ENCODE measurements at regions not wholly inside any gene's neighbourhood (a gene's known extent, or its start where the extent isn't known, plus 50 kb on each side); places are given as distances from the start of the nearest gene placed in this dataset.
"Not testable (repeated sequence)": the region's sequence is repeated elsewhere in the genome, so short reads cannot be mapped to it uniquely, and the experiment has no call there.

GRCh38 chr18:73381699-73382036 lies 513.9 kb upstream of the NETO1 start:
- DNase-seq = no peak

- DNase-seq = no peak
Observed at GRCh38 chr18:73381016-73381698, 513.4 kb upstream of the NETO1 start.

- DNase-seq = no peak
Observed at GRCh38 chr18:73366713-73367112, 498.9 kb upstream of the NETO1 start.

- no peak for DNase-seq
Observed at GRCh38 chr18:73365018-73365417, 497.2 kb upstream of the NETO1 start.

- DNase-seq = no peak
Observed at GRCh38 chr18:73355121-73355520, 487.3 kb upstream of the NETO1 start.

GRCh38 chr18:73352546-73352945 lies 484.8 kb upstream of the NETO1 start:
- DNase-seq = no peak

- no peak for DNase-seq
Observed at GRCh38 chr18:73340135-73340977, 472.6 kb upstream of the NETO1 start.

- no peak for DNase-seq
Observed at GRCh38 chr18:73331212-73331772, 463.5 kb upstream of the NETO1 start.

GRCh38 chr18:73330106-73330505 lies 462.3 kb upstream of the NETO1 start:
- not testable (repeated sequence) for DNase-seq

GRCh38 chr18:73324187-73324831 lies 456.5 kb upstream of the NETO1 start:
- DNase-seq = not testable (repeated sequence)

GRCh38 chr18:73318739-73319479 lies 451.1 kb upstream of the NETO1 start:
- DNase-seq = no peak

GRCh38 chr18:73316513-73316912 lies 448.7 kb upstream of the NETO1 start:
- DNase-seq = no peak

GRCh38 chr18:73315381-73315780 lies 447.6 kb upstream of the NETO1 start:
- no peak for DNase-seq

GRCh38 chr18:73313476-73313875 lies 445.7 kb upstream of the NETO1 start:
- DNase-seq = no peak

GRCh38 chr18:73296686-73297085 lies 428.9 kb upstream of the NETO1 start:
- DNase-seq = no peak

GRCh38 chr18:73292156-73292555 lies 424.4 kb upstream of the NETO1 start:
- DNase-seq = no peak

- no peak for DNase-seq
Observed at GRCh38 chr18:73288813-73289212, 421.0 kb upstream of the NETO1 start.

GRCh38 chr18:73286584-73286983 lies 418.8 kb upstream of the NETO1 start:
- DNase-seq = no peak

GRCh38 chr18:73283788-73284187 lies 416.0 kb upstream of the NETO1 start:
- DNase-seq = no peak

GRCh38 chr18:73283032-73283431 lies 415.2 kb upstream of the NETO1 start:
- no peak for DNase-seq

- no peak for DNase-seq
Observed at GRCh38 chr18:73279498-73279897, 411.7 kb upstream of the NETO1 start.

GRCh38 chr18:73274812-73275621 lies 407.2 kb upstream of the NETO1 start:
- DNase-seq = no peak

Data from activated CD8-positive, alpha-beta memory T cell treated with anti-CD3 and anti-CD28 coated beads for 24 hours (primary cell).